ENCODE measurements at regions not wholly inside any gene's neighbourhood (a gene's known extent, or its start where the extent isn't known, plus 50 kb on each side); places are given as distances from the start of the nearest gene placed in this dataset.

GRCh38 chr13:68350554-68350953, 1120.4 kb upstream of the PCDH9 start:
- TF ChIP-seq CTCF (IDR thresholded peaks at IDR 0.05; ENCODE audit: insufficient read depth, low read length, poor library complexity, severe bottlenecking) = no peak
- TF ChIP-seq EZH2phosphoT487 (conservative IDR thresholded peaks at IDR 0.05; ENCODE audit: low read length) = no peak
